Transverse colon (tissue), 4 donors: ENCODE measurements at regions not wholly inside any gene's neighbourhood (a gene's known extent, or its start where the extent isn't known, plus 50 kb on each side); places are given as distances from the start of the nearest gene placed in this dataset.
"Not testable (repeated sequence)": the region's sequence is repeated elsewhere in the genome, so short reads cannot be mapped to it uniquely, and the experiment has no call there.

ENCODE experiments used
- DNase-seq: peaks from one replicate; pipeline ENCODE4 v3.0.0-alpha.2; 2019
- H3K27ac ChIP-seq, 4 donors: fragments of 200-600 bp; sonication (generic); 2 replicates each; pipeline ENCODE4 v1.5.1; 2016 to 2018; ENCODE audit warnings: inconsistent platforms in 4 of 4
- H3K27me3 ChIP-seq: fragments of 200-600 bp; sonication (generic); 2 replicates; pipeline ENCODE4 v1.5.1; 2017; ENCODE audit warnings: inconsistent platforms
- H3K36me3 ChIP-seq, 4 donors: fragments of 200-600 bp; sonication (generic); 2 replicates each; pipeline ENCODE4 v1.5.1; 2017 to 2019; ENCODE audit warnings: inconsistent platforms in 4 of 4
- H3K4me1 ChIP-seq, 4 donors: fragments of 200-600 bp; sonication (generic); 2 replicates each; pipeline ENCODE4 v1.5.1; 2017 to 2020; ENCODE audit warnings: inconsistent platforms in 4 of 4
- H3K4me3 ChIP-seq, 4 donors: fragments of 200-600 bp; sonication (generic); 1 replicate in 1 of 4; 2 replicates in 3 of 4; pipeline versions ENCODE4 v1.5.1 to v1.6.1; 2017 to 2019; ENCODE audit warnings: inconsistent platforms in 4 of 4
- H3K9me3 ChIP-seq, 2 donors: fragments of 200-600 bp; sonication (generic); 2 replicates each; pipeline ENCODE4 v1.5.1; 2017 to 2019; ENCODE audit warnings: inconsistent platforms in 2 of 2
- CTCF ChIP-seq, 5 experiments: fragments of 200-600 bp in 3 of 5; fragments of 450-650 bp in 2 of 5; sonication (generic) in 3 of 5; IDR thresholded peaks; 1 replicate in 2 of 5; 2 replicates in 3 of 5; pipeline ENCODE4 v1.5.1; 2016 to 2017; ENCODE audit warnings: antibody characterized with exemption in 5 of 5, inconsistent platforms in 3 of 5, mild to moderate bottlenecking in 2 of 5, moderate library complexity in 1 of 5
- EP300 ChIP-seq: sonication (generic); formaldehyde crosslinking; IDR thresholded peaks from one replicate; pipeline ENCODE4 v1.6.1; 2017; ENCODE audit warnings: antibody characterized with exemption, low read depth
- POLR2A ChIP-seq: fragments of 450-650 bp; IDR thresholded peaks from one replicate; pipeline ENCODE4 v1.6.1; 2016; ENCODE audit warnings: antibody characterized with exemption, mild to moderate bottlenecking, moderate library complexity
- POLR2AphosphoS5 ChIP-seq, 3 donors: sonication (generic); formaldehyde crosslinking; IDR thresholded peaks; one replicate each; pipeline ENCODE4 v1.6.1; 2016; ENCODE audit warnings: antibody characterized with exemption in 3 of 3
- WGBS, 2 donors: methylation state at CpG; one replicate each; pipeline ENCODE4 v1.1.5; 2018; ENCODE audit warnings: low coverage in 1 of 2; 5-methylcytosine and 5-hydroxymethylcytosine counted together
- in situ Hi-C, 4 donors: fragments of 200-750 bp; cut with MboI; loops; one replicate each; pipeline versions ENCODE4 v1.15.0 to v1.15.1; 2017; ENCODE audit warnings: low sequenced_read_pairs in 3 of 4, low pct_ligation_motif_present in 1 of 4, low pct_unique_long_range_greater_than_20kb in 1 of 4
- intact Hi-C: fragments of 100-400 bp; cut with DNase I; formaldehyde crosslinking; loops from one replicate; pipeline ENCODE4 v1.15.1; 2023; ENCODE audit warnings: low total_unique reads

GRCh38 chr14:58915646-58916045, 272.8 kb upstream of the DAAM1 start:
- DNase-seq, result no peak
- no peaks in the 10 kb centered on the region for H3K9me3 ChIP-seq
- no peaks in the 10 kb centered on the region for H3K4me1 ChIP-seq
- H3K36me3 ChIP-seq, result no peaks in the 10 kb centered on the region
- in situ Hi-C loops, result no loop called here
- WGBS, 2 donors, result 40 to 82% methylated on average over 1 to 2 of the region's 2 CpGs
- H3K27ac ChIP-seq, result no peak overlapping the region
- TF ChIP-seq POLR2A, result no peak
- no peak for TF ChIP-seq CTCF (IDR thresholded peaks at IDR 0.05)
- no peak for TF ChIP-seq POLR2AphosphoS5 (IDR thresholded peaks at IDR 0.05)
- TF ChIP-seq EP300, result no peak
- H3K4me3 ChIP-seq, result no peak overlapping the region
- no peaks in the 10 kb centered on the region for H3K27me3 ChIP-seq
- intact Hi-C loops, result no loop called here

- 82 to 84% methylated on average over 4 to 6 of the region's 6 CpGs for WGBS, 2 donors
- Histone ChIP-seq H3K9me3 (no peaks in the 10 kb centered on the region), H3K36me3 (no peaks in the 10 kb centered on the region), H3K27ac (no peak overlapping the region), H3K4me3 (no peak overlapping the region), H3K27me3 (no peaks in the 10 kb centered on the region), H3K4me1 (no peaks in the 10 kb centered on the region)
- no peak for DNase-seq
- in situ Hi-C loops (no loop called here), intact Hi-C loops (no loop called here)
- TF ChIP-seq POLR2AphosphoS5 (IDR thresholded peaks at IDR 0.05) (no peak), POLR2A (no peak), EP300 (no peak), CTCF (IDR thresholded peaks at IDR 0.05) (no peak)
These were observed 270.3 kb upstream of the DAAM1 start for GRCh38 chr14:58918066-58918738.

DNA sequence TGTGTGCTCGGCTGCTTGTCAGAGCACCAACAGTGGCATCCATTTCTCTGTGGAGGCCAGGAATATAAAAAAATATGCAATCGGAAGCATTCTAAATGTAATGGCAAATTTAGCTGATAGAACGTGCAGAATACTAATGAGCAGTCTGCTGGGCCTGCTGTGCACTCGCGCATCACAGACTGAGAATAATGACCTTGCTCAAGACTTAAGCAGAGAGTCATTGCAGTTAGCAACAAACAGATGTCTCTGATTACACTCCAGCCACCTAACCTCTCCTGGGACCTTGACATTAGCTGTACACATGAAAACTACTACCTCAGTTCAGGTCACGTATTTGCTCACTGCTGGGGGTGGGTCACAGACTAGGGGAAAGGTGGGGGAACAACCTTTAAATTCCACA, 269.2 kb upstream of the DAAM1 start:
- no peak overlapping the region for H3K27ac ChIP-seq

DNA sequence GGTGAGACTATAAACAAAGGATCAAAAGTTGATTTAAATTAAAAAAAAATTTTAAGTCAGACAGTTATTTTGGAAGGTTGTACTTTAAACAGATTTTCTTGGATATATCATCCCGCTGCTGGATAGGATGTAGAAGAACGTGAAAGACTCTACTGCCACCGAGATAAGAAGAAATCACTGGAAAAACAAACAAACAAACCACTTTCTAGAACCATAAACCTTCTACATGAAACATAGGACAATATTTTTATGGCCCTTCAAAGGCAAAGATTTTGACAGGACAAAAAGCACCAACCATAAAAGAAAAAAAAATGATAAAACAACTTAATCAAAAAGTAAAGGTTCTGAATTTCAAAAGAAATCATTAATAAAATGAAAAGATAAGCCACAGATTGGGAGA, 268.2 kb upstream of the DAAM1 start:
- Histone ChIP-seq H3K4me3 (no peak overlapping the region), H3K4me1 (no peaks in the 10 kb centered on the region), H3K9me3 (no peaks in the 10 kb centered on the region), H3K36me3 (no peaks in the 10 kb centered on the region), H3K27me3 (no peaks in the 10 kb centered on the region), H3K27ac (no peak overlapping the region)
- DNase-seq, result no peak
- intact Hi-C loops, result no loop called here
- TF ChIP-seq CTCF (IDR thresholded peaks at IDR 0.05) (no peak), POLR2A (no peak), POLR2AphosphoS5 (IDR thresholded peaks at IDR 0.05) (no peak), EP300 (no peak)
- whole genome bisulfite sequencing, 2 donors, result 36 to 40% methylated on average over 3 of the region's 3 CpGs
- in situ Hi-C loops, result no loop called here

More for the DNA sequence above, 269.2 kb upstream of the DAAM1 start:
- Histone ChIP-seq H3K9me3 (no peaks in the 10 kb centered on the region), H3K36me3 (no peaks in the 10 kb centered on the region), H3K4me3 (no peak overlapping the region), H3K4me1 (no peaks in the 10 kb centered on the region), H3K27me3 (no peaks in the 10 kb centered on the region)
- TF ChIP-seq POLR2AphosphoS5 (IDR thresholded peaks at IDR 0.05) (no peak), EP300 (no peak), POLR2A (no peak), CTCF (IDR thresholded peaks at IDR 0.05) (no peak)
- in situ Hi-C loops, result no loop called here
- 74 to 88% methylated on average over 5 to 6 of the region's 6 CpGs for WGBS, 2 donors
- intact Hi-C loops, result no loop called here
- no peak for DNase-seq

GRCh38 chr14:58922201-58922940, 266.1 kb upstream of the DAAM1 start:
- intact Hi-C loops, in situ Hi-C loops, H3K9me3 ChIP-seq, H3K27me3 ChIP-seq, H3K4me3 ChIP-seq, H3K4me1 ChIP-seq, H3K27ac ChIP-seq, H3K36me3 ChIP-seq, DNase-seq: not testable (repeated sequence)
- WGBS, 2 donors, result 67 to 84% methylated on average over 3 of the region's 3 CpGs
